ENCODE measurements at regions not wholly inside any gene's neighbourhood (a gene's known extent, or its start where the extent isn't known, plus 50 kb on each side); places are given as distances from the start of the nearest gene placed in this dataset.

DNA sequence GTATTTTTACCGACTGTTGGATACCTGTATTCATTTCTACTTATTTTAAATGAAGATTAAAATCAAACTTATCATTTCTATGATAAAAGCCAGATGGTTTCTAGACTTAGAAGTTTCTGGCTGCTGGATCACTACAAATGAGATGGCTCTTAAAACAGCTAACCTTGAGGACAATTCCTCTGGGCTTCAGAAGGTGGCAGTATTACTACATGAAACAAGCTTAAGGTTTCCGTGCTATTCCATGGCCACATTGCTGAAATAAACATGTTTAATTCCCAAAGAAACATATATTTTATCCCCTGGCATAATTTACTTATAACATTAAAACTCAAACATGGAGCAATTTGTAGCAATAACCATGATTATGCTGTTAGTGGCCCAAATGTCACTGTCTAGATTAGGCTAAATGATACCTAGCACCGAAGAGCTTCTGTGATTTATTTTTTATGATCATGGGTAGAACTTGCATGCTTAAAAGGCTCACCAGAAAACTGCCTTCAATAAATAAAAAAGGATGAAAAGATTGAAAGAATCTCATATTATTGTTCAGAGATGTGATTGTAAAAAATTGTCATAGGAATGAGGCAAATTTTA is 204.0 kb upstream of the NANOGP8 start:
- no peak overlapping the region for H3K4me3 ChIP-seq (ENCODE audit: low read depth, low read length)
- TF ChIP-seq, protein P1, sequence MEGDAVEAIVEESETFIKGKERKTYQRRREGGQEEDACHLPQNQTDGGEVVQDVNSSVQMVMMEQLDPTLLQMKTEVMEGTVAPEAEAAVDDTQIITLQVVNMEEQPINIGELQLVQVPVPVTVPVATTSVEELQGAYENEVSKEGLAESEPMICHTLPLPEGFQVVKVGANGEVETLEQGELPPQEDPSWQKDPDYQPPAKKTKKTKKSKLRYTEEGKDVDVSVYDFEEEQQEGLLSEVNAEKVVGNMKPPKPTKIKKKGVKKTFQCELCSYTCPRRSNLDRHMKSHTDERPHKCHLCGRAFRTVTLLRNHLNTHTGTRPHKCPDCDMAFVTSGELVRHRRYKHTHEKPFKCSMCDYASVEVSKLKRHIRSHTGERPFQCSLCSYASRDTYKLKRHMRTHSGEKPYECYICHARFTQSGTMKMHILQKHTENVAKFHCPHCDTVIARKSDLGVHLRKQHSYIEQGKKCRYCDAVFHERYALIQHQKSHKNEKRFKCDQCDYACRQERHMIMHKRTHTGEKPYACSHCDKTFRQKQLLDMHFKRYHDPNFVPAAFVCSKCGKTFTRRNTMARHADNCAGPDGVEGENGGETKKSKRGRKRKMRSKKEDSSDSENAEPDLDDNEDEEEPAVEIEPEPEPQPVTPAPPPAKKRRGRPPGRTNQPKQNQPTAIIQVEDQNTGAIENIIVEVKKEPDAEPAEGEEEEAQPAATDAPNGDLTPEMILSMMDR (IDR thresholded peaks at IDR 0.05; ENCODE audit: insufficient read depth, low read length) = peak; percentile 85
- peak; percentile 87 for DNase-seq (ENCODE audit: low read depth)

DNA sequence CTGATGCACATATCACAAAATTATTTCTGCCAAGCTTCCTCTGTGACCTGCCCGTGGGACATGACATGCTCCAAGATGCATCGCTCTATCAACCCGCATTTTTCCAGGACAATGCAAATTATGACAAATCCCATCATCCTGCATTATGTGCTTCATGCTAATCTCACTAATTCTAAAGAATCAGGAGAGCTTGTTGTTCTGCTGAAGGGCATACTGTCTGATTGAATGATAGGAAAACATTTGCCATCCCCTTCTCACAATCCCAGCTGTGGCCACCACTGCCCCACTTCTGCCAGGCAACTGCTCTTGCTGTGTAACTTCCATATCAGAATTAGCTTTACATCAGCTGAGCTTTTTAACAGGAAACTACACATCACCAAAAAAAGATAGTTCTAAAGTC is 203.5 kb upstream of the NANOGP8 start:
- no peak for DNase-seq (ENCODE audit: low read depth)
- TF ChIP-seq, protein P1 (IDR thresholded peaks at IDR 0.05; ENCODE audit: insufficient read depth, low read length) = no peak
- H3K4me3 ChIP-seq (ENCODE audit: low read depth, low read length) = no peak overlapping the region

DNA sequence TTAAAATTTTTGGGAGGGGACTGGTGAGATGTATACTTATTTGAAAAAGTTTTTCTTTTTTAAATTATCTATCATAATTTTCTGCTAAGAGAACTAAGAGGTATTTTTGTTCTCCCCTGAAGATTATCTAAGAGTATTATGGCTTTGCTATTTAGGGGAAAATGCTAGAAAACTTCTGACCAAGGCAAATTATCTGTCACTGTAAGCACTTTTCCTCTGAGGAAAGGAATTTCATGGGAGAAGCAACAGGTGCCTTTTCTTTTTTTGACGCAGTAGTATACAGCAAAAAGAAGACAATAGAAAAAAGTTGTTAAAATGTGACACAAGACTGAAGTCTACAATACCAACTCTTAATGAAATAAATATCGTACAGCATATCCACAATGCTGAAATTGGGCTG is 201.6 kb upstream of the NANOGP8 start:
- DNase-seq (ENCODE audit: low read depth) = no peak
- H3K4me3 ChIP-seq (ENCODE audit: low read depth, low read length) = no peak overlapping the region
- TF ChIP-seq, protein P1 (IDR thresholded peaks at IDR 0.05; ENCODE audit: insufficient read depth, low read length) = no peak

DNA sequence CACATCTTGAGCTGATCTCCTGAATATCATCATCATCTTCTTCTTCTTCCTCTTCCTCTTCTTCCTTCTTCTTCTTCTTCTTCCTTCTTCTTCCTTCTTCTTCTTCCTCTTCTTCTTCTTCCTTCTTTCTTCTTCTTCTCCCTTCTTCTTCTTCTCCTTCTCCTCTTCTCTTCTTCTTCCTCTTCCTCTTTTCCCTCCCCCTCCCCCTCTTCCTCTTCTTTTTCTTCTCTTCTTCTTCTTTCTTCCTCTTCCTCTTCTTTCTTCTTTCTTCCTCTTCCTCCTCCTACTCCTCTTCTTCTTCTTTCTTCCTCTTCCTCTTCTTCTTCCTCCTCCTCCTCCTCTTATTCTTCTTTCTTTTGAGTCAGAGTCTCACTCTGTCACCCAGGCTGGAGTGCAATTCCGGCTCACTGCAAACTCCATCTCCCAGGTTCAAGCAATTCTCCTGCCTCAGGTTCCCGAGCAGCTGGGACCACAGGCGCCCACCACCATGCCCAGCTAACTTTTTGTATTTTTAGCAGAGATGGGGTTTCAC is 197.9 kb upstream of the NANOGP8 start:
- TF ChIP-seq, protein P1 (IDR thresholded peaks at IDR 0.05; ENCODE audit: insufficient read depth, low read length) = no peak
- H3K4me3 ChIP-seq (ENCODE audit: low read depth, low read length) = no peak overlapping the region
- no peak for DNase-seq (ENCODE audit: low read depth)

DNA sequence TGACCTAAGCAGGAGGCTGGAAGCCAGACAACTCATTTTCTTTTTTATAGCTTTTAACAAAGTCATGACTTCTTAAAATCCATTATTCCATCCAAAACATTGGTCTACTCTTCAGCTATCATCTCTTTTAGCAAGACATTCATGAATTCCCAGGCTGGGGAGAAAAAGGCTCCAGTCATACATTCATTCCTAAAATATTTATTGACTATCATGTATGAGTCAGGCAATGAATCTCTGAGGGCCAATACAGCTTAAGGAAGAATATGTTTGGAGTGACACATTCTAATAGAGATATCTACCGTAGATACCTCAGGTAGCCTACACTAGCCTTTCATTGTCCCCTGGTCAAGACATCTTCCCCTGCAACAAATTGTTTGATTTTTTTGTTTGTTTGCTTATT is 196.4 kb upstream of the NANOGP8 start:
- no peak overlapping the region for H3K4me3 ChIP-seq (ENCODE audit: low read depth, low read length)
- TF ChIP-seq, protein P1 (IDR thresholded peaks at IDR 0.05; ENCODE audit: insufficient read depth, low read length) = no peak
- peak; percentile 16 for DNase-seq (ENCODE audit: low read depth)

DNA sequence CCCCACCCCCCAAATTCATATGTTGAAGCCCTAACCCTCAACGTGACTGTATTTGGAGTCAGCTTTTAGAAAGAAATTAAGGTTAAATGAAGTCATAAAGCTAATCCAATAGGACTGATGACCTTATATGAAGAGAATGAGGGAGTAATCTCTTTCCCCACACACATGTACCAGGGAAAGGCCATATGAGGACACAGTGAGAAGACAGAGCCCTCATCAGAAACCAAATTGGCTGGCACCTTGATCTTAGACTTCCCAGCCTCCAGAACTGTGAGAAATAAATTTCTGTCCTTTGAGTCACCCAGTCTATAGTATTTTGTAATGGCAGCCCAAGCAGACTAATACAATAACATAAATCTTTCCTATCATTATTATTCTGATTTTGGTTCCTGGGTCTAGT is 194.7 kb upstream of the NANOGP8 start:
- no peak for DNase-seq (ENCODE audit: low read depth)
- TF ChIP-seq, protein P1 (IDR thresholded peaks at IDR 0.05; ENCODE audit: insufficient read depth, low read length) = no peak
- H3K4me3 ChIP-seq (ENCODE audit: low read depth, low read length) = no peak overlapping the region
